ENCODE measurements at regions not wholly inside any gene's neighbourhood (a gene's known extent, or its start where the extent isn't known, plus 50 kb on each side); places are given as distances from the start of the nearest gene placed in this dataset.

DNA sequence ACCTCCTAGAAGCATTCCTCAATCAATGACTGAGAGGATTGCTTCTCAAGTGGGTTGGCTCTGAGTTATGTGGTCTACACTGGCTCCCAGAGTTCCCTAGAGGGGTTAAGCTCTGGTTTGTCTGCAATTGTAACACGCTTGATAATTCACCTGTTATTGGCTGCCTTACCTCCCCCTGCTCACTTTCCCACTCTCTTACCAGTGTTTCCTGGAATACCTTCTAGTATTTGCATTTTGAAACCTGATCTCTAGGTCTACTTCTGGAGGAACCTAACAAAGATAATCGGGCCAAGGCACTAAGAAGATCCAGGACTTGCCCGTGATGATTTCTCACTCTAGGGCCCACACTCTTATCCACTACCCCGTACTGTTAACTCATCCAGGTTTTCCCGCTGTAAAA, 110.1 kb upstream of the MAP3K1 start:
- H3K27me3 ChIP-seq (ENCODE audit: control insufficient read depth, insufficient read depth, low read length), result no peaks in the 10 kb centered on the region
- no peak overlapping the region for H3K4me3 ChIP-seq (ENCODE audit: low read depth, low read length)

DNA sequence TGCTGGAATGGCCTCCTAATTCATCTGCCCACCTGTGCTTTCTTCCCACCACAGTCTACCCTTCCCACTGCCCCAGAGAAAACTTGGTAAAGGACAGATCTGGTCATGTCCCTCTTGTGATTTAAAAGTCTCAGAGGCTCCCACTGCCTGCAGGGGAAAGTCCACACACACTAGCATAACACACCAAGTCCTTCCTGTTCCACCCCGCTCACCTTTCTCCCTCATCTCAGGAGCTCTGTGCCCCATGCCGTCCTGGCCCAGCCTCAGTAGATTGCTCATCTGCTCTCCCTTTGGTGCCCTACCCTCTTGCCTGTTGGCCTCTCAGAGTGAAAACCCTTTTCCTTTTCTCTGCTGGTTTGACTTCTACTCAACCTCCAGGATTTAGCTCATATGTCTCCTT, 111.4 kb upstream of the MAP3K1 start:
- H3K4me1 ChIP-seq (ENCODE audit: control insufficient read depth, insufficient read depth, low read length), result peaks cover 13% of the 10 kb centered on the region
- no peaks in the 10 kb centered on the region for H3K27me3 ChIP-seq (ENCODE audit: control insufficient read depth, insufficient read depth, low read length)
- H3K27ac ChIP-seq (ENCODE audit: low read depth, low read length), result no peak overlapping the region
- H3K36me3 ChIP-seq (ENCODE audit: control insufficient read depth, insufficient read depth, low read length), result no peaks in the 10 kb centered on the region
- no peak overlapping the region for H3K9ac ChIP-seq (ENCODE audit: low read length)
- no peaks in the 10 kb centered on the region for H3K9me3 ChIP-seq (ENCODE audit: control insufficient read depth, insufficient read depth, low read depth, low read length)
- no peak overlapping the region for H3K4me3 ChIP-seq (ENCODE audit: low read depth, low read length)

More for the DNA sequence above, 110.1 kb upstream of the MAP3K1 start:
- no peaks in the 10 kb centered on the region for H3K9me3 ChIP-seq (ENCODE audit: control insufficient read depth, insufficient read depth, low read depth, low read length)
- H3K36me3 ChIP-seq (ENCODE audit: control insufficient read depth, insufficient read depth, low read length), result no peaks in the 10 kb centered on the region
- H3K27ac ChIP-seq (ENCODE audit: low read depth, low read length), result no peak overlapping the region
- peaks cover 6% of the 10 kb centered on the region for H3K4me1 ChIP-seq (ENCODE audit: control insufficient read depth, insufficient read depth, low read length)
- H3K9ac ChIP-seq (ENCODE audit: low read length), result no peak overlapping the region

DNA sequence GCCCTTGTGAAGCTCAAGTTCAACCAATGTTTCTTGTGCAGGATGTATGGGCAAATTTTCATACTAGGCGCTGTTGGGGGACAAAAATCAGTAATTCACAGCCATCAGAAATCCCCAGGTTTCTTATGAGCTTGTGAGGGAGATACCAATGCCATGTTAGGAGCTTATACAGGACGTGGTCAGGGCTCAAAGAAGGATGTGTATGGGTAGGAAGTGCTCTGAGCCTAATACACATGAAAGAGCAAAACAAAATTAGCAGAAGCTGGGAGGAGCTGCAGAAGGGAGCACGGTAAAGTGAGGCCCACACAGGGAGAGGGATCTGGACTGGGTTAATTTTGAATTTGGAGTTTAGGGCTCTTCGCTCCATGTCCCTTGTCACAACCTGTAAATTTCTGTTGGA, 114.6 kb upstream of the MAP3K1 start:
- Histone ChIP-seq H3K4me1 (ENCODE audit: control insufficient read depth, insufficient read depth, low read length) (peaks cover 21% of the 10 kb centered on the region), H3K9ac (ENCODE audit: low read length) (no peak overlapping the region), H3K27ac (ENCODE audit: low read depth, low read length) (no peak overlapping the region), H3K27me3 (ENCODE audit: control insufficient read depth, insufficient read depth, low read length) (no peaks in the 10 kb centered on the region), H3K9me3 (ENCODE audit: control insufficient read depth, insufficient read depth, low read depth, low read length) (no peaks in the 10 kb centered on the region), H3K36me3 (ENCODE audit: control insufficient read depth, insufficient read depth, low read length) (no peaks in the 10 kb centered on the region), H3K4me3 (ENCODE audit: low read depth, low read length) (no peak overlapping the region)

DNA sequence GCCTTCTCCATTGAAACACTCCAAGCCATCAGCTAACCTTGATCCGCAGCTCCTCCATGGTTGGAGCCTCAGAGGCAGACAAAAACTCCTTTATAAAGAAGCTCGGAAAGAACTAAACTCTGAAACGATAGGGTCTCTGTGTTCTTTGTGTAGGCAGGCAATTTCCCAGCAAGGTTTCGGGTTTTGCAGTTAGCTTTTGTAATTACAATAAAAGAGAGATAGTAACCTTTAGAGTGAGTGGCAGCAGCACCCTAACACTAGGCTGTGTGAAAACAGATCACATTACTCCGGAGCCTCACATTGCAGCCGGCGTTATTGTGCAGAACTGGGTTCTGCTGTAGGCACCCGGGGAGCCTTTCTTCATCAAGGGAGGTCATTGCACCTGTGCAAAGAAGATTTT, 115.8 kb upstream of the MAP3K1 start:
- Histone ChIP-seq H3K9me3 (ENCODE audit: control insufficient read depth, insufficient read depth, low read depth, low read length) (no peaks in the 10 kb centered on the region), H3K27ac (ENCODE audit: low read depth, low read length) (no peak overlapping the region), H3K9ac (ENCODE audit: low read length) (no peak overlapping the region), H3K4me1 (ENCODE audit: control insufficient read depth, insufficient read depth, low read length) (peaks cover 15% of the 10 kb centered on the region), H3K4me3 (ENCODE audit: low read depth, low read length) (no peak overlapping the region), H3K27me3 (ENCODE audit: control insufficient read depth, insufficient read depth, low read length) (no peaks in the 10 kb centered on the region), H3K36me3 (ENCODE audit: control insufficient read depth, insufficient read depth, low read length) (no peaks in the 10 kb centered on the region)

DNA sequence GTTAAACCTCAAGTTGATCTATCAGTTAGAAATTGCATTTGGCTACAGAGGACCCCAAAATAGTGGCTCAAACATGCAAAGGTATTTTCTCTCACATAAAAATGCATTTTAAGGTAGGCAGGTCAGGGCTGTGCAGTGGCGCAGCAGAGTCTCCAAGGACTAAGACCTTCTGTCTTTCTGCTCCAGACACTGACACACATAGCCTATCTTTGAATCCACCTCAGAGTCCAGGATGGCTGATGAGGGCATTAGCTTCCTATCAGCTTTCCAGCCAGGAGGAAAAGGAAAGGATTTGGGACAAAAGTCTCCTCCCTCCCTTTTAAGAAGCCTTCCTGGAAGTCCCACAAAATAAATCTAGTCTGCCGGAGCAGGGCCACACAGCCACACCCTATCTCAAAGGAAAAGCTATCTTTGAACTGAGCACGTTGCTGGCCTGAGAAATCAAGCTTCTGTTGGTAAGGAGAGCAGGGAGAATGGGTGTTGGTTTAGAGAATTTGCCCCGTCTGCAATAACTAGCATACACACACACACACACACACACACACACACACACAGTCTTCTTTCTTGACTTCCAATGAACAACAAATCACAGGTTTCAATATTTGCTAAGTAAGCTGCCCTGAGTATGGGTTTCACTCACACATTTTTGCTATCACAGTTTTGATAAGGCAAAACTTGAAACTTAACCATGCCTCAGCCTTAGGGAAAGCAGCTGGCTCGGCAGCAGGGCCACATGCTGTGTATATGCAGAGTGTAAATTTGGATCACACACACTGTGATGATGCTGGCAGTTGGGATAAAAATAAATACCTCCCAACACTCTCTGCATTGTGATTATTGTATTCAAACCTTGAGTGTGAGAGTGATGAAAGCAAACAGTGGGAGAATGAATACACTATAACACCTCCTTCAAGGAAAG, 116.6 kb upstream of the MAP3K1 start:
- Histone ChIP-seq H3K9ac (ENCODE audit: low read length) (no peak overlapping the region), H3K4me3 (ENCODE audit: low read depth, low read length) (no peak overlapping the region), H3K9me3 (ENCODE audit: control insufficient read depth, insufficient read depth, low read depth, low read length) (no peaks in the 10 kb centered on the region), H3K27ac (ENCODE audit: low read depth, low read length) (no peak overlapping the region), H3K4me1 (ENCODE audit: control insufficient read depth, insufficient read depth, low read length) (peaks cover 15% of the 10 kb centered on the region), H3K27me3 (ENCODE audit: control insufficient read depth, insufficient read depth, low read length) (no peaks in the 10 kb centered on the region), H3K36me3 (ENCODE audit: control insufficient read depth, insufficient read depth, low read length) (no peaks in the 10 kb centered on the region)

DNA sequence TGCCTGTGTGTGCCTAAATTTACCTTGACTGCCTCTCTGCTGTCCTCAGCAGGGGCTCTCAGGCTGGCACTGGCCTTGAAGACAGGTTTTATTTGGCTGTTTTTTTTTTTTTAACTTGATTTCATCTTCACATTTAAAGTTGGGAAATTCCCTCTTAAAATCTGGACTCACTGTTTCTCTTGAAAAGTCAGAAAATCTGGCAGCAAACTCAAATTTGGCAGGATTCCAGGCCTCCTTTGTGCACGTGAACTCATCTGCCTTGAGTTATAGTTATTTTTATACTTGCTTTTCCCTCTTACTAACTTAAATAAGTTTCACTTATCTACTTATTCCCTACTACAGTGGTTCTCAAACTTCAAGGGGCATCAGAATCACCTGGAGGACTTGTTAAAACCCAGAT, 118.4 kb upstream of the MAP3K1 start:
- no peaks in the 10 kb centered on the region for H3K36me3 ChIP-seq (ENCODE audit: control insufficient read depth, insufficient read depth, low read length)
- no peak overlapping the region for H3K9ac ChIP-seq (ENCODE audit: low read length)

DNA sequence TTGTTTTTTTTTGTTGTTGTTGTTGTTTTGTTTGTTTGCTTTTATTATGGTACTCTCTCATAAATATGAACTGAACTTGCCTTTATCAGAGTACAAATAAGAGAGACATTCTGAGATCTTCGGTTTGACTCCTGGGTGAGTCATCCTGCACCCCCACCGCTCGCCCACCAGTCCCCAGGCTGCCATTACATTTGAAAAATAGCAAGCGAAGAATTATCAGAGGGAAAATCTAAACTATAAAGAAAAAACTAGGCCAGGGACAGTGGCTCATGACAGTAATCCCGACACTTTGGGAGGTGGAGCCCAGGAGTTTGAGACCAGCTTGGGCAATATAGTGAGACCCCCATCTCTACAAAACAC, 122.1 kb upstream of the MAP3K1 start:
- no peaks in the 10 kb centered on the region for H3K36me3 ChIP-seq (ENCODE audit: control insufficient read depth, insufficient read depth, low read length)
- H3K9ac ChIP-seq (ENCODE audit: low read length), result no peak overlapping the region
- peaks cover under 1% of the 10 kb centered on the region for H3K4me1 ChIP-seq (ENCODE audit: control insufficient read depth, insufficient read depth, low read length)
- no peaks in the 10 kb centered on the region for H3K9me3 ChIP-seq (ENCODE audit: control insufficient read depth, insufficient read depth, low read depth, low read length)
- H3K4me3 ChIP-seq (ENCODE audit: low read depth, low read length), result no peak overlapping the region
- no peak overlapping the region for H3K27ac ChIP-seq (ENCODE audit: low read depth, low read length)
- H3K27me3 ChIP-seq (ENCODE audit: control insufficient read depth, insufficient read depth, low read length), result no peaks in the 10 kb centered on the region

More for the DNA sequence above, 118.4 kb upstream of the MAP3K1 start:
- Histone ChIP-seq H3K9me3 (ENCODE audit: control insufficient read depth, insufficient read depth, low read depth, low read length) (no peaks in the 10 kb centered on the region), H3K27ac (ENCODE audit: low read depth, low read length) (no peak overlapping the region), H3K27me3 (ENCODE audit: control insufficient read depth, insufficient read depth, low read length) (no peaks in the 10 kb centered on the region), H3K4me3 (ENCODE audit: low read depth, low read length) (no peak overlapping the region), H3K4me1 (ENCODE audit: control insufficient read depth, insufficient read depth, low read length) (peaks cover 15% of the 10 kb centered on the region)

DNA sequence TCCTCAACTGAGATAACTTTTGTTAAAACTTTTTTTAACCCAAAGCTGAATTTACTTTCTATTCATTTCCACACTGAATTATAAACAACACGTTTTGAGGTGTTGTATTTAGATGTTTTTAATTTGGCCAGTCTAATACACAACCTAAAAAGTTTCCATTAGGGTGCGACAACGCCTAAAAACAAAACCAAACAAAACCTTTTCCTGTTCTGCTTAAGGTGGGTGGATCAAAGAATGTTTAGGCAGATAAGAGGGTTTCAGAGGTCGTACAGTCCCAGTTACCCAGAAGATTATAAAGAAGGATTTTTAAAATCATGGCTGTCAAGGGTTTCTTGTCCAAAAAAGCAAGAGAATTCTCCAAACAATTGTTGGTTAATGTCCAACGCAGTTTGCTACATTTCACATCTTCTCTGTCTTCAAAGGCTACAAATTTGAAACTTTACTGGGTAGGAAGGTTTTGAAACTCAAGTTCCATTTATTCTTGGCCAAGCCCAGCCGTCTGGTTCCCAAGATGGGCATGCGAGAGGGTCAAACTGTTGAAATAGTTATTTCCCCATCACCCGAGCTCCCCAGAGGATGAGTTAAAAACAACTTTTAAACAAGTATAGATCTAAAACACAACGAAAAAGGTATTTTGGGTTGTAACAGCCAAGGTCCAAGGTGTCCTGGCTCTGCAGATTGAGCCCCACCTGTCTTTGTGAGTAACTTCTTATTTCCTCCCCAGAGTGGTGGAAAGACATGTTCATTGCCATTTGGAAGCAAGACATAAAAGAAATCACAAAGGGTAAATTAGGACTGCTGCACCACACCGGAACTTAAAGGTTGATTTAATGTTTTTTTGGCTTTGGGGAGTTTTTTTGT, 122.8 kb upstream of the MAP3K1 start:
- Histone ChIP-seq H3K4me1 (ENCODE audit: control insufficient read depth, insufficient read depth, low read length) (no peaks in the 10 kb centered on the region; the same call in 1 of the 2 replicates), H3K27me3 (ENCODE audit: control insufficient read depth, insufficient read depth, low read length) (no peaks in the 10 kb centered on the region), H3K36me3 (ENCODE audit: control insufficient read depth, insufficient read depth, low read length) (no peaks in the 10 kb centered on the region), H3K9ac (ENCODE audit: low read length) (no peak overlapping the region), H3K27ac (ENCODE audit: low read depth, low read length) (no peak overlapping the region), H3K4me3 (ENCODE audit: low read depth, low read length) (no peak overlapping the region), H3K9me3 (ENCODE audit: control insufficient read depth, insufficient read depth, low read depth, low read length) (no peaks in the 10 kb centered on the region)

DNA sequence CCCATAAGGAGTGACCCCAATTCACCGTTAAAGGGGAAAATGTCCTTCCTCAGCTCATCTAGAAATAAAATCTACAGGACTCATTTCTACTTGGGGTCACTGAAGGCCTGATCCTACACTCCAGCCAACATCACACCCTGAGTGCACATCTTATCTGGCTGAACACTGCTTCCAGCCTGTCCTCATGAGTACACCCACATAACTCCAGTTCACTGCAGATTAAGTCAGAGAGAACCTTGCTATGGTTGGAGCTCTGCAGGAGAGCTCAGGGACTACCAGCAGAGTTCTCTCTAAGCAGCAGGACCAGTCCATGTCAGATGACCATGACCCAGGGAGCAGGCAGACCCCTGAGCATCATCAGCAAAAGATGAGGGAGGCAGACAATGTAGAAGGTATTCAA, 126.9 kb upstream of the MAP3K1 start:
- Histone ChIP-seq H3K9ac (ENCODE audit: low read length) (no peak overlapping the region), H3K27ac (ENCODE audit: low read depth, low read length) (no peak overlapping the region), H3K27me3 (ENCODE audit: control insufficient read depth, insufficient read depth, low read length) (no peaks in the 10 kb centered on the region), H3K4me1 (ENCODE audit: control insufficient read depth, insufficient read depth, low read length) (peaks cover 3% of the 10 kb centered on the region; the same call in 1 of the 2 replicates), H3K9me3 (ENCODE audit: control insufficient read depth, insufficient read depth, low read depth, low read length) (no peaks in the 10 kb centered on the region), H3K4me3 (ENCODE audit: low read depth, low read length) (no peak overlapping the region), H3K36me3 (ENCODE audit: control insufficient read depth, insufficient read depth, low read length) (no peaks in the 10 kb centered on the region)

DNA sequence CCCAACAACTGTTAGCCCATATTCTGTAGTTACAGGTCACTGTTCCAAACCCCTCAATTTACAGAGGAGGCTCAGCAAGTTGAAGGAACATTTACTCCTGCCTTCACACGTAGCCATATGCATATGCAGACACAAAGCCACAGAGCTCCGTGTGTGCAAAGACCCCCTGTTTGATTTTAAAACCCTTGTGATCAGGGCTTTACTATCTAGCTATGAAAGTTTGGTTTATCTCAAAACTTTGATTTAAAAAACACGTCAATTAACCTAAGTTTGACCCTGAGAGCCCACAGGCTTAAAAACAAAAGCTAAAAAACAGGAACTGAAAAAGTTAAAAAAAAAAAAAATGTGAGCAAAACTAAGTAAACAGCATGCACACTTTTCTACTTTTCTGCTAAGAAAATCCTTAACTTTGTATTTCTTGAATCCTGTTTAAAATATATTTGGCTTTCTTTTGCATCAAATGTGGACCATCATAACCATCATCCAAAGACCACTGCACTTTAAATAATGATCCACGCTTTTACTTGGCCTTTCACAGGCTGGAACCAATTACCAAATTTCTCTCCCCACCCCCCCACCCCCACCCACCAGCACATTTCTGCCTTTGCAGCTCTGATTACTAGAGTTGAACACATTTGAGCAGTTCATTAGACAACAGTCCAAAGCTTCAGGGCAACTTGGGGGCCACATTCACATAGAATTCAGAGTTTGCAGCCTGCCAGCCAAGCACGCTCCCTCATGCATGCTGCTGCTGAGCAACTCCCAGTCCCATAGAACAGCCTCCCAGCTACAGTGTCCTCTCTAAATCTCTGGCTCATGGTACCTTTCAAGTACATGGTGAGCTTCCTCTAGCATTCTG, 128.8 kb upstream of the MAP3K1 start:
- Histone ChIP-seq H3K9ac (ENCODE audit: low read length) (no peak overlapping the region), H3K27me3 (ENCODE audit: control insufficient read depth, insufficient read depth, low read length) (no peaks in the 10 kb centered on the region), H3K4me3 (ENCODE audit: low read depth, low read length) (no peak overlapping the region), H3K36me3 (ENCODE audit: control insufficient read depth, insufficient read depth, low read length) (no peaks in the 10 kb centered on the region), H3K9me3 (ENCODE audit: control insufficient read depth, insufficient read depth, low read depth, low read length) (no peaks in the 10 kb centered on the region), H3K27ac (ENCODE audit: low read depth, low read length) (no peak overlapping the region), H3K4me1 (ENCODE audit: control insufficient read depth, insufficient read depth, low read length) (0 out of 2 replicates have a peak, but pooled peaks cover 3% of the 10 kb centered on the region)
